Astrocyte (in vitro differentiated cells and primary cell): ENCODE measurements at regions not wholly inside any gene's neighbourhood (a gene's known extent, or its start where the extent isn't known, plus 50 kb on each side); places are given as distances from the start of the nearest gene placed in this dataset.
"Not testable (repeated sequence)": the region's sequence is repeated elsewhere in the genome, so short reads cannot be mapped to it uniquely, and the experiment has no call there.

Source experiments
- DNase-seq: peaks from one replicate; pipeline ENCODE4 v3.0.0-alpha.2; 2010; ENCODE audit warnings: low read depth
- FAIRE-seq: peaks from 2 replicates; lab custom pipeline; 2011; peaks lifted over from hg19 to GRCh38; lab: Jason Lieb, UNC
- H2AFZ ChIP-seq: 2 replicates; pipeline ENCODE4 v1.6.0; 2012; ENCODE audit warnings: low read depth, low read length, inconsistent platforms
- H3K27ac ChIP-seq: 2 replicates; pipeline ENCODE4 v1.5.1; 2011; ENCODE audit warnings: low read depth, low read length, inconsistent platforms
- H3K27me3 ChIP-seq: 2 replicates; pipeline ENCODE4 v1.6.0; 2011; ENCODE audit warnings: low read length, inconsistent platforms; ENCODE audit not compliant: insufficient read depth
- H3K36me3 ChIP-seq: 2 replicates; pipeline ENCODE4 v1.5.1; 2011; ENCODE audit warnings: low read length, inconsistent platforms; ENCODE audit not compliant: insufficient read depth
- H3K4me1 ChIP-seq: 2 replicates; pipeline ENCODE4 v1.5.1; 2011; ENCODE audit warnings: low read length, inconsistent platforms; ENCODE audit not compliant: insufficient read depth
- H3K4me2 ChIP-seq: 2 replicates; pipeline ENCODE4 v1.6.0; 2012; ENCODE audit warnings: low read length, inconsistent platforms
- H3K4me3 ChIP-seq: 2 replicates; pipeline ENCODE4 v1.5.1; 2011; ENCODE audit warnings: low read depth, mild to moderate bottlenecking, low read length, inconsistent platforms; ENCODE audit not compliant: insufficient read depth
- H3K79me2 ChIP-seq: 2 replicates; pipeline ENCODE4 v1.6.0; 2012; ENCODE audit warnings: mild to moderate bottlenecking, low read length, inconsistent platforms; ENCODE audit not compliant: insufficient read depth
- H3K9ac ChIP-seq: 2 replicates; pipeline ENCODE4 v1.6.0; 2012; ENCODE audit warnings: mild to moderate bottlenecking, low read length, inconsistent platforms
- H3K9me3 ChIP-seq: 2 replicates; pipeline ENCODE4 v1.5.1; 2012; ENCODE audit warnings: low read depth, mild to moderate bottlenecking, low read length, inconsistent platforms; ENCODE audit not compliant: insufficient read depth
- H4K20me1 ChIP-seq: 2 replicates; pipeline ENCODE4 v1.6.0; 2012; ENCODE audit warnings: low read length, inconsistent platforms; ENCODE audit not compliant: insufficient read depth
- H3K27ac Mint-ChIP-seq: one replicate; pipeline ENCODE4 v1.8.0; 2021; ENCODE audit warnings: mild to moderate bottlenecking, mixed read lengths; ENCODE audit not compliant: unreplicated experiment
- H3K27me3 Mint-ChIP-seq: one replicate; pipeline ENCODE4 v1.8.0; 2021; ENCODE audit warnings: low read depth, mixed read lengths; ENCODE audit not compliant: unreplicated experiment
- H3K36me3 Mint-ChIP-seq: one replicate; pipeline ENCODE4 v1.8.0; 2021; ENCODE audit warnings: low read depth, mixed read lengths; ENCODE audit not compliant: unreplicated experiment
- H3K4me1 Mint-ChIP-seq: one replicate; pipeline ENCODE4 v1.8.0; 2021; ENCODE audit warnings: low read depth, mixed read lengths; ENCODE audit not compliant: unreplicated experiment
- H3K4me3 Mint-ChIP-seq: one replicate; pipeline ENCODE4 v1.8.0; 2021; ENCODE audit warnings: mild to moderate bottlenecking, moderate library complexity, mixed read lengths; ENCODE audit not compliant: unreplicated experiment
- H3K9me3 Mint-ChIP-seq: one replicate; pipeline ENCODE4 v1.8.0; 2021; ENCODE audit warnings: mild to moderate bottlenecking, mixed read lengths; ENCODE audit not compliant: unreplicated experiment

DNA sequence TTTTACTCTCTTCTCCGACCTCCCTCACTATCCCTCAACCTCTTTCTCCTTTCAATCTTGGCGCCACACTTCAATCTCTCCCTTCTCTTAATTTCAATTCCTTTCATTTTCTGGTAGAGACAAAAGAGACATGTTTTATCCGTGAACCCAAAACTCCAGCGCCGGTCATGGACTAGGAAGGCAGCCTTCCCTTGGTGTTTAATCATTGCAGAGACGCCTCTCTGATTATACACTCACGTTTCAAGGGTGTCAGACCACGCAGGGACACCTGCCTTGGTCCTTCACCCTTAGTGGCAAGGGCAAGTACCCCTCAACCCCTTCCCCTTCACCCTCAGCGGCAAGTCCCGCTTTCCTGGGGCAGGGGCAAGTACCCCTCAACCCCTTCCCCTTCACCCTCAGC is 92.3 kb upstream of the CCDC180 start:
- not testable (repeated sequence) for H3K4me3 ChIP-seq, H3K4me2 ChIP-seq, H3K4me1 ChIP-seq, H3K27me3 ChIP-seq, H3K9me3 Mint-ChIP-seq, H3K36me3 ChIP-seq, H2AFZ ChIP-seq, H3K9ac ChIP-seq, H3K4me3 Mint-ChIP-seq, FAIRE-seq, H4K20me1 ChIP-seq, H3K9me3 ChIP-seq, H3K27ac Mint-ChIP-seq, H3K27ac ChIP-seq, H3K79me2 ChIP-seq, H3K4me1 Mint-ChIP-seq, DNase-seq, H3K36me3 Mint-ChIP-seq
- H3K27me3 Mint-ChIP-seq, result peaks cover 54% of the 10 kb centered on the region

- not testable (repeated sequence) for H3K27ac ChIP-seq, DNase-seq, H3K9me3 Mint-ChIP-seq, H3K36me3 ChIP-seq, H3K9ac ChIP-seq, FAIRE-seq, H3K4me2 ChIP-seq, H2AFZ ChIP-seq, H3K4me1 Mint-ChIP-seq, H3K27ac Mint-ChIP-seq, H3K4me3 ChIP-seq, H3K36me3 Mint-ChIP-seq, H3K4me3 Mint-ChIP-seq, H4K20me1 ChIP-seq, H3K4me1 ChIP-seq, H3K27me3 ChIP-seq, H3K9me3 ChIP-seq, H3K79me2 ChIP-seq
- peaks cover 48% of the 10 kb centered on the region for H3K27me3 Mint-ChIP-seq
Observed at GRCh38 chr9:97214556-97214955, 92.9 kb upstream of the CCDC180 start.

DNA sequence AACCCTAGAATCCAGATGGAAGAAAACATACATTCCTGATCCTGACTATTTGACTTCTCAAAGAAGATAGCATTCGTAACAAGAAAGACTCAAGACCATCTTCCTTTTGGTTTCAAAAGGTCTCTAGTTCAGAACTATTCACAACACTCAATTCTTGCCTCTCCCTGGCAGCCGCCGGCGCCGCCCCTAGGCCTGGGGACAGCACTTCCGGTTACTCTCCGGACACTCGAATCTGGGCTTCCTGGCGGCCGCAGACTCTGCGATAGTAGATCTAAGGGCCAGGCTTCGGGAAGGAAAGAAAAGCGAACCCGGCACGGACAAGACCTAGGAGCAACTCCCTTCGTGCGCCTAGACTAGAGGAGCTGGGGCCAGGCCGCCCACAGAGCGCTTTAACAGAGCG is 107.8 kb upstream of the CCDC180 start:
- FAIRE-seq, H3K9me3 ChIP-seq, H3K27me3 Mint-ChIP-seq, H3K79me2 ChIP-seq, H4K20me1 ChIP-seq, H3K27me3 ChIP-seq, H3K36me3 ChIP-seq, H3K27ac ChIP-seq, H3K4me2 ChIP-seq, DNase-seq, H3K4me3 ChIP-seq, H2AFZ ChIP-seq, H3K9ac ChIP-seq, H3K4me3 Mint-ChIP-seq, H3K4me1 ChIP-seq, H3K4me1 Mint-ChIP-seq, H3K36me3 Mint-ChIP-seq, H3K27ac Mint-ChIP-seq: not testable (repeated sequence)
- H3K9me3 Mint-ChIP-seq, result peaks cover 30% of the 10 kb centered on the region

DNA sequence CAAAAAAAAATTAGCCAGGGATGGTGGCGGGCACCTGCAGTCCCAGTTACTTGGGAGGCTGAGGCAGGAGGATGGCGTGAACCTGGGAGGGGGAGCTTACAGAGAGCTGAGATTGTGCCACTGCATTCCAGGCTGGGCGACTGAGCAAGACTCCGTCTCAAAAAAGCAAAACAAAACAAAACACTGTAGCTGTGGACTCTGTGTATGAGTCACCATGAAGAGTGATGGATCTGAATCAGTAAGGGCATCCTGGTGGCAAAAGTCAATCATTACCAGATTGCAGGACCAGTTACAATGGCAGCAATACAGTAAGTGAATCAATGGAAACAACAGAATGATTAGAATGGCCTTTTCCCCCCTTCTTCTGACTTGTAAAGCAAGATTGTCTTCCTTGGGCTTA is 113.7 kb upstream of the CCDC180 start:
- not testable (repeated sequence) for H3K36me3 Mint-ChIP-seq, H3K4me3 ChIP-seq, H3K36me3 ChIP-seq, H3K4me3 Mint-ChIP-seq, H3K27me3 ChIP-seq, H3K4me1 ChIP-seq, FAIRE-seq, H3K27ac Mint-ChIP-seq, H3K27me3 Mint-ChIP-seq, H3K4me1 Mint-ChIP-seq, H3K27ac ChIP-seq, DNase-seq, H3K9ac ChIP-seq, H3K9me3 ChIP-seq, H4K20me1 ChIP-seq, H2AFZ ChIP-seq, H3K79me2 ChIP-seq, H3K4me2 ChIP-seq
- peaks cover 16% of the 10 kb centered on the region for H3K9me3 Mint-ChIP-seq
